Effector CD8-positive, alpha-beta T cell (primary cell): ENCODE measurements at regions not wholly inside any gene's neighbourhood (a gene's known extent, or its start where the extent isn't known, plus 50 kb on each side); places are given as distances from the start of the nearest gene placed in this dataset.

Experiments
- DNase-seq: peaks from one replicate; lab custom pipeline; 2025; lab: John Stamatoyannopoulos, UW

GRCh38 chr10:110414548-110415309, 83.0 kb upstream of the DUSP5 start:
- DNase-seq: peak; percentile 42

- DNase-seq: no peak
Measured at GRCh38 chr10:110415809-110416208, 81.9 kb upstream of the DUSP5 start.

GRCh38 chr10:110416776-110417711, 80.7 kb upstream of the DUSP5 start:
- DNase-seq: no peak

- no peak for DNase-seq
Measured at GRCh38 chr10:110418218-110418617, 79.5 kb upstream of the DUSP5 start.

GRCh38 chr10:110419265-110419664, 78.4 kb upstream of the DUSP5 start:
- DNase-seq: no peak

GRCh38 chr10:110420401-110421193, 77.1 kb upstream of the DUSP5 start:
- DNase-seq: no peak

- DNase-seq: no peak
Measured at GRCh38 chr10:110421512-110422138, 76.1 kb upstream of the DUSP5 start.

- DNase-seq: no peak
Measured at GRCh38 chr10:110422548-110422947, 75.2 kb upstream of the DUSP5 start.

- no peak for DNase-seq
Measured at GRCh38 chr10:110423650-110424049, 74.1 kb upstream of the DUSP5 start.

GRCh38 chr10:110425684-110426293, 71.9 kb upstream of the DUSP5 start:
- no peak for DNase-seq

- DNase-seq: no peak
Measured at GRCh38 chr10:110426294-110427181, 71.2 kb upstream of the DUSP5 start.

- no peak for DNase-seq
Measured at GRCh38 chr10:110429301-110429700, 68.4 kb upstream of the DUSP5 start.

GRCh38 chr10:110430340-110431273, 67.1 kb upstream of the DUSP5 start:
- no peak for DNase-seq

- no peak for DNase-seq
Measured at GRCh38 chr10:110431659-110432058, 66.0 kb upstream of the DUSP5 start.

- DNase-seq: no peak
Measured at GRCh38 chr10:110432084-110432483, 65.6 kb upstream of the DUSP5 start.

GRCh38 chr10:110432814-110433565, 64.7 kb upstream of the DUSP5 start:
- no peak for DNase-seq

GRCh38 chr10:110433740-110434139, 64.0 kb upstream of the DUSP5 start:
- no peak for DNase-seq

- DNase-seq: no peak
Measured at GRCh38 chr10:110434489-110435096, 63.1 kb upstream of the DUSP5 start.
